NT2/D1 (cell line): ENCODE measurements at regions not wholly inside any gene's neighbourhood (a gene's known extent, or its start where the extent isn't known, plus 50 kb on each side); places are given as distances from the start of the nearest gene placed in this dataset.
"Not testable (repeated sequence)": the region's sequence is repeated elsewhere in the genome, so short reads cannot be mapped to it uniquely, and the experiment has no call there.

Experiments used
- DNase-seq: peaks from one replicate; pipeline ENCODE4 v3.0.0-alpha.2; 2011; ENCODE audit warnings: low read depth, low spot score
- H3K27me3 ChIP-seq: 2 replicates; pipeline ENCODE4 v1.6.0; 2011; ENCODE audit warnings: mild to moderate bottlenecking; ENCODE audit not compliant: insufficient read length, insufficient read depth
- H3K36me3 ChIP-seq: 2 replicates; pipeline ENCODE4 v1.6.1; 2011; ENCODE audit warnings: mild to moderate bottlenecking, low read length, mixed read lengths; ENCODE audit not compliant: insufficient read depth, insufficient read length
- H3K4me1 ChIP-seq: 2 replicates; pipeline ENCODE4 v1.5.1; 2011; ENCODE audit not compliant: insufficient read depth, insufficient read length
- H3K4me3 ChIP-seq: 2 replicates; pipeline ENCODE4 v1.5.1; 2011; ENCODE audit warnings: low read depth; ENCODE audit not compliant: insufficient read length
- H3K9ac ChIP-seq: 2 replicates; pipeline ENCODE4 v1.6.0; 2011; ENCODE audit warnings: low read depth; ENCODE audit not compliant: insufficient read length
- H3K9me3 ChIP-seq: 2 replicates; pipeline ENCODE4 v1.5.1; 2011; ENCODE audit warnings: mild to moderate bottlenecking, low read length; ENCODE audit not compliant: insufficient read depth
- SUZ12 ChIP-seq: IDR thresholded peaks from 2 replicates; pipeline ENCODE4 v1.6.1; 2011; ENCODE audit not compliant: insufficient read length, insufficient read depth; ENCODE audit errors: extremely low read depth
- YY1 ChIP-seq: IDR thresholded peaks from 2 replicates; pipeline ENCODE4 v1.6.1; 2011; ENCODE audit not compliant: insufficient read length, insufficient read depth
- ZNF274 ChIP-seq: IDR thresholded peaks from 2 replicates; pipeline ENCODE4 v1.6.1; 2011; ENCODE audit warnings: mild to moderate bottlenecking, low read depth, low read length

DNA sequence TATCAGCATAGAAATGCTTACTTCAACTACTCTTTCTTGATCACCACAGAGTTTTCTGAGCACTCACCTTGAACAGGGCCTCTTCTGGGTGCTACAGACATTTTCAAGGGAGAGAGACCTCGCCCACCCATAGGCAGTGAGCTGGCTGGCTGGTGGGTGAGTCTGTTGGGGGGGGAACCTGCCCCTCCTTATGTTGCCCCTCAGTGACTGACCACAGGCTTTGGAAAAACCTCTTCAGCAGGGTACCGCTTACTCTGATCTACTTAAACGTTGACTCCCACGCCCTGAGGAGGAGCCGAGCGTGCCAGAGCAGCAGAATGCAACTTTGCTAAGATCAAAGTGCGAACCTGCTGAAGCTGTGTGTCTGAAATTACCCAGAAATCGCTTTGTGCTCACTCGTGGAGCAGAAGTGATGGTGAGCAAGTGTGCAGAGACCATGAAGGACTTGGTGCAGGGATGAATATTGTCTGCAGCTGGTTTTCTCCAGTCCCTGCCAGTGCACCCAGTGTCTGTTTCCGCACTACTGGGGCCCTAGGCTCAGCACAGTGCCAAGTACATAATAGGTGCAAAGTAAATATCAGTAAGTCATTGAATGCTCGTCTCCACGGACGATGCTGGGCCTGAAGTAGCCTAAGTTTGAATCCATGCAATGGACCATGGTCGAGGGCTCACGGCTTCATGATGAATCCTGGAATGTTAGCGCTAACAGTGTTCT is 158.7 kb upstream of the IRF2BP2 start:
- DNase-seq, result no peak
- no peak for TF ChIP-seq ZNF274
- TF ChIP-seq SUZ12, result no peak
- no peak for TF ChIP-seq YY1
- H3K4me1 ChIP-seq, result peaks cover 15% of the 10 kb centered on the region
- H3K4me3 ChIP-seq, result no peak overlapping the region
- H3K9me3 ChIP-seq, result no peaks in the 10 kb centered on the region
- no peaks in the 10 kb centered on the region for H3K27me3 ChIP-seq
- H3K36me3 ChIP-seq, result no peaks in the 10 kb centered on the region
- no peak overlapping the region for H3K9ac ChIP-seq

DNA sequence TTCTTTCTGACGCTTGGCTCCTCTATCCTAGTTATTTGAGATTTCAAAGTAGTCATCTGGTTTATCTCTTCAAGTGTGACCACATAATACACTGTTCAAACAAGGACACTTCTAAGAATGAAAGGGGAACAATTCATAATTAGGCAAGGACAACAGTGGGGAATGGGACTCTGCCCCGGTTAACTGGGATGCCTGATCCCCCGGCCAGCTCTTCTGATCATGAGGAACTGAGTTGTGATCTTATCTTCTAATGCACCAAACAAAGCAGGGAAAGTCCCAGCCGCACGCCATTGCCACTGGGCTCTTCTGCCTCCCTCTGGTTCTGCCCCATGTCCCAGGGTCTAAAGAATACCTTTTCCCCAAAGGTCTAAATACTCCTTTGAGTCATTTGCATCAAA is 158.2 kb upstream of the IRF2BP2 start:
- H3K4me3 ChIP-seq, result no peak overlapping the region
- no peaks in the 10 kb centered on the region for H3K27me3 ChIP-seq
- H3K4me1 ChIP-seq, result peaks cover 15% of the 10 kb centered on the region

DNA sequence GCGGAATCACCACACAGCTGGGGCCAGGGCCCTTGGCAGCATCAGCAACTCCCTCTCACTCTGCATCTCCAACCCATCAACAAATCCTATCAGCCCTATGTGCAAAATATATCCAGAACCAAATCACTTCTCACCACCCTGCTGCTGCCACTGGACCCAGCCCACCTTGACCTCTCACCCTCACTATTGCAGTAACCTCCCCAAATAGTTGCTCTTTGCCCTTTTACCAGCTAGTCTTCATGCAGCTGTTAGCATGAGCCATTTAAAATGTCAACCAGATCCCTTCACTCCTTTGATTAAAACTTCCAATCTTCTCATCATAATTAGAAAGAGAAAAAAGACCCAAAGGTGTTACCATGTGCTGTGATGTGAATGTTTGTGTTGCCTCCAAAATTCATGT is 155.7 kb upstream of the IRF2BP2 start:
- Histone ChIP-seq H3K9ac (no peak overlapping the region), H3K27me3 (no peaks in the 10 kb centered on the region), H3K4me3 (no peak overlapping the region), H3K36me3 (no peaks in the 10 kb centered on the region), H3K4me1 (peaks cover 14% of the 10 kb centered on the region), H3K9me3 (no peaks in the 10 kb centered on the region)
- TF ChIP-seq SUZ12, result no peak
- TF ChIP-seq ZNF274, result no peak
- TF ChIP-seq YY1, result no peak
- no peak for DNase-seq

More for the DNA sequence above, 158.2 kb upstream of the IRF2BP2 start:
- TF ChIP-seq ZNF274 (no peak), YY1 (no peak), SUZ12 (no peak)
- H3K9ac ChIP-seq, result no peak overlapping the region
- no peaks in the 10 kb centered on the region for H3K36me3 ChIP-seq
- no peaks in the 10 kb centered on the region for H3K9me3 ChIP-seq
- DNase-seq, result no peak

DNA sequence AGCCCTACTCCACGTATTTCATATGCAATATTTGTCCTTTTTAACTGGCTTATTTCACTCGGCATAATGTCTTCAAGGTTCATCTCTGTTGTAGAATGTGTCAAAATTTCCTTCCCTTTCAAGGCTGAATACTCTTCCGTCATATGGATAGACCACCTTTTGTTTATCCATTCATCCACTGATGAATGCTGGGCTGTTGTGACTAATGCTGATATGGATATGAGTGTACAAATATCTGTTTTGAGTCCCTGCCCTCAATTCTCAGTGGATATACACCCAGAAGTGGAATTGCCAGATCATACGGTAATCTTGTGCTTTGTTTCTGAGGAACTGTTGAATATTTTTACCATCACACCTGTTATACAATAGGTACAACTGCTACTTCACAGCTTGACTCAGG is 155.2 kb upstream of the IRF2BP2 start:
- Histone ChIP-seq H3K4me1 (peaks cover 10% of the 10 kb centered on the region), H3K4me3 (no peak overlapping the region), H3K27me3 (no peaks in the 10 kb centered on the region), H3K9me3 (no peaks in the 10 kb centered on the region), H3K36me3 (no peaks in the 10 kb centered on the region), H3K9ac (no peak overlapping the region)
- TF ChIP-seq SUZ12 (no peak), YY1 (no peak), ZNF274 (no peak)
- no peak for DNase-seq

DNA sequence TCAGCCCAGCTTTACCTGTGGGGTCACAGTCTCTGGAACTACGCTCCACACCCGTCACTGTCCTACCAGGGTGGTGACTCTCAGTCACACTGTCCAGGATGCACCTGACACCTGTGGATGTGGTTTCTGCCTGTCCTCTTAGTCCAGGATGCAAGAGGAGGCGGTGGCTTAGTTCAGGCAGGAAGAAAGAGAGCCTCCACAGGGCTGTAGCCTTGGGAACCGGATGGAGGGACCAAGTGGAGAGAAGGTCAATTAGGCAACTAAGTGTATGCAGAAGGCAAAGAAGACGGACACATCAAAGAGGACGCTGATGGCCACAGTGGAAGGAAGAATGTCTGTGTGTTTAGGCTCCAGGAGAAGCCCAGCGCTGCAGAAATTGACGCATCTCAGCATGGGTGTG is 153.9 kb upstream of the IRF2BP2 start:
- Histone ChIP-seq H3K9ac (no peak overlapping the region), H3K36me3 (no peaks in the 10 kb centered on the region), H3K4me3 (no peak overlapping the region), H3K9me3 (peaks cover 7% of the 10 kb centered on the region; the same call in 1 of the 2 replicates), H3K4me1 (peaks cover 8% of the 10 kb centered on the region), H3K27me3 (no peaks in the 10 kb centered on the region)
- DNase-seq, result no peak
- TF ChIP-seq YY1 (no peak), ZNF274 (no peak), SUZ12 (no peak)

DNA sequence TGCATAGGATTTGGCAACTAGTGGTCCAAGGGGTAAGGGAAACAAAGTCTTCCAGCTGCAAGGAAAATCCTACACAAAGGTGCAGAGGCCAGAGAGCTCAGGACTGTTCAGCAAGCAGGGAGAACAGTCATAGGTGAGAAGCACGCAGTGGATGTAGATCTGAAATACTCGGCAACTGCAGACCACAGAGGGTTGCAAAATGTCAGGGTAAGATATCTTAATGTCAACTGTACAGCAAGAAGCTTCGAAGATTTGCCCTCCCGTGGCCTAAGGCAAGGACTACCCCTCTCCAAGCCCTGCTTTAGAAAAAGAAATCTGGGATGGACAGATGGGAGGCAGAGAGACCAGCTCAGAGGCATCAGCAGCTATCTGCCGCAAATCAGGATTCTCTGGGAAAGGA is 153.4 kb upstream of the IRF2BP2 start:
- no peak overlapping the region for H3K4me3 ChIP-seq
- peaks cover 7% of the 10 kb centered on the region; the same call in 1 of the 2 replicates for H3K9me3 ChIP-seq
- no peaks in the 10 kb centered on the region for H3K27me3 ChIP-seq
- TF ChIP-seq SUZ12 (no peak), ZNF274 (no peak), YY1 (no peak)
- no peak for DNase-seq
- H3K4me1 ChIP-seq, result peaks cover 6% of the 10 kb centered on the region
- H3K36me3 ChIP-seq, result no peaks in the 10 kb centered on the region
- H3K9ac ChIP-seq, result peak overlapping the region; percentile 47

DNA sequence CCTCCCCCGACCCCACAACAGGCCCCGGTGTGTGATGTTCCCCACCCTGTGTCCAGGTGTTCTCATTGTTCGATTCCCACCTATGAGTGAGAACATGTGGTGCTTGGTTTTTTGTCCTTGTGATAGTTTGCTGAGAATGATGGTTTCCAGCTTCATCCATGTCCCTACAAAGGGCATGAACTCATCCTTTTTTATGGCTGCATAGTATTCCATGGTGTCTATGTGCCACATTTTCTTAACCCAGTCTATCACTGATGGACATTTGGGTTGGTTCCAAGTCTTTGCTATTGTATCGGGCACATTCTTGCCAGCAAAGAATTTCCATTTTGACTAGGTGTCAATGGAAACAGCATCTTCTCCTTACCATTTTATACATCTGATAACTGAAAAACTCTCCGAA is 152.1 kb upstream of the IRF2BP2 start:
- H3K27me3 ChIP-seq, H3K4me3 ChIP-seq, H3K9ac ChIP-seq, H3K36me3 ChIP-seq, DNase-seq, H3K9me3 ChIP-seq, H3K4me1 ChIP-seq: not testable (repeated sequence)

DNA sequence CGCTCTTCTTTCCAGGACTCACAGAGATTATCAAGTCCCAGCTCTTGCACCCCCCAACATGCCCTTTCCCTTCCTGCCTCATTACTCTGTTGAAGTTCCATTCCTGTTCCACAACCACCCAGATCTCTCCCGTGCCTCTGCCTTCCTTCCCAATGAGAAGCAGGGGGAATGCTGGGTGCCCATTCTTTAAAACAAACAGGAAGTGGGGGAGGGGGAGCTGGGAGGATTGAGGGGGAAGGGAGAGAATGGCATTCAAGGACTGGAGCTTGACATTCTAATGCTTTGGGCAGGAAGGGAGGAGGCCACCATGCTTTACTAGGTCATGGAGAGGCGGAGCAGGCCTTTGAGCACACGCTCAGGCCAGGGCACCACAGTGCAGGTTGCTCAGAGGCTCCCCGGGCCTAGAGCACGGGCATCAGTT is 150.3 kb upstream of the IRF2BP2 start:
- Histone ChIP-seq H3K4me1 (peaks cover 4% of the 10 kb centered on the region), H3K27me3 (no peaks in the 10 kb centered on the region), H3K4me3 (no peak overlapping the region), H3K9ac (no peak overlapping the region), H3K9me3 (peaks cover 7% of the 10 kb centered on the region; the same call in 1 of the 2 replicates), H3K36me3 (no peaks in the 10 kb centered on the region)
- DNase-seq, result peak; percentile 82
- TF ChIP-seq YY1, result no peak
- no peak for TF ChIP-seq SUZ12
- TF ChIP-seq ZNF274, result no peak
